ENCODE measurements at regions not wholly inside any gene's neighbourhood (a gene's known extent, or its start where the extent isn't known, plus 50 kb on each side); places are given as distances from the start of the nearest gene placed in this dataset.

DNA sequence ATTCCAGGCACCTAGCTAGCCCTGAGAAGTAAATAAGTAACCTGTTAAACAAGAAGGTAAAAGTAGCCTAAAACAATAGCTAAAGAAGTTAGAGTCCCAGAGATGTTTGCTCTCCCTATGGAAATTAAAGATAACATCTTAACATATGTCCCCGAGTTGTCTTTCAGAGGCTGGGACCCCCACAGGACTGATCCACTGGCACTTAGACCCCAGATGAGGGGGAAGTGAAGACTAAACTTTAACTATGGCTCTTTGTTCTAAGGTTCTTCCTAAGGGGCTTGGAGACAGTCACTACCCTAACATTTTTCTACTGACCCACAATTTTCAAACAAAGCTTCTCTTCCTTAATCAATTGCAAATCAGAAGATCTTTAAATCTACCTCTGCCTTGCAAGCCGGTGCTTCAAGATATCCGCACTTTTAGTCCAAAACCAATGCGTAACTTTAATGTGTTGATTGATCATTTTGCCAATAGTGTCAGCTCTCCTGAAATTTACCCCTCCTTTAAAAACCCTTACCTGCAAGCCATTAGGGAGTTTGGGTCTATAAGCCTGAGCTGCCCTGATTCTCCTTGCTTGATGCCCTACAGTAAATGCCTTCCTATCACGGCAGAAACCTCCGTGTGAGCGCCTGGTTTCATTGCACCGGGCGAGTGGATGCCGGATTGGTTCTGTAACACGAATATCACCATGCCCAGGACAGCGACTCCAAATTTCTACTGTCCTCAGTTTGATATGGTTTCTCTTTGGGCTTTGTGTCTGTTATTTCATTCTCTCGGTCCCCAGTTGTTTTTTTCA is 404.4 kb downstream of the SIPA1L2 start:
- no peak for DNase-seq

DNA sequence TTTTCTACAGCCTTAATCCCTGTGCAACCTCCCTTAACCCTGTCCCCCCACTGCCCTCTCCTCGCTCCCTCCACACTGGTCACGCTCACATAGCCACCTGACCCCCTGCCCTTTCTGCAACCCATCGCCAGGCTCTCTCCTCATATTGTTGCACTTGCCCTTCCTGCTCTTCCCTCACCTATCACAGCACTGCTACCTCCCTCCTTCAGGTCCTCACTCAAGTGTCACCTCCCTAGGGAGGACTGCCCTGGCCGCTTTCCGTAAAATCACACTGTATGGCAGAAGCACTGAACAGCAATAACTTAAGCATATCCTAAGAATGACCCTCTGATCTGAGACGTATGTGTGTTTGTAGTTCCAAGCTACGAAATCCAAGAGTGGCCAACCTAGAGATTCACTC is 406.0 kb downstream of the SIPA1L2 start:
- no peak for DNase-seq

DNA sequence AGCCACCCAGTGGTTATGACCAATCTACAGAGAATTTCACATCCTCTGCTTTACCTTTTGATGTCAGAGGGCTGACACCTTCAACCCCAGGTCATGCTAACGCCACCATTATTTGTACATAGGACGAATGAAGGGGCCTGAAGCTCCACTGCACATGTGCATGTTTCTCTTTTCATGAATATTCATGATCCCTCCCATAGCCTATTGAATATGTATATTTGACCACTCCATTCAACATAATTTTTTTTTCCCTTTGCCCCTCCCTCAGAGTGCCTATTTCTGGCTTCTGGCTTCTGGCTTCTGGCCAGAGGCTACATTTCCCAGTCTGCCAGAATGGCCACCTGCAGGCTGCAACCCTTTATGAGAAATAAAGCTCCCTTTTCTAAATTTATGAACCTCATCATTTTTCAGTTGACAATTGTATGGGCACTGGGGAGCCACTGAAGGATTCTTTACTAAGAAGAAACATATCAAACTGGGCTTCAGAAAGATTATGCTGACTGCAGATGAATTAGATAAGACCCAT is 406.7 kb downstream of the SIPA1L2 start:
- no peak for DNase-seq

DNA sequence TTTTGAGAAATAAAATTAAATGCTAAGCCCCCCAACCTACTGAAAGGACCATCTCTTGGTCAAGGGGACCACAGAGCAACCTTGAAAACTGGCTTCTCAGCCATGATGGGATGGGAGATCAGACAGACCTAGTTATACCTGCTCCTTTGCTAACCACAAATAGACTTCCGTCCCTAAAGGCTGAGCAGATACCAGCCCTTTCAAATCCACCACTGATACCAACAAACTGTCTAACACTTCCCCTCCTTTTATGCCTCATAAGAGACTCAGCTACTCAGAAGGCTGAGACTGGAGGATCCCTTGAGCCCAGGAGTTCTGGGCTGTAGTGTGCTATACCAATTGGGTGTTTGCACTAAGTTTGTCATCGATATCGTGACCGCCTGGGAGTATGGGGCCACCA is 407.3 kb downstream of the SIPA1L2 start:
- DNase-seq: no peak

DNA sequence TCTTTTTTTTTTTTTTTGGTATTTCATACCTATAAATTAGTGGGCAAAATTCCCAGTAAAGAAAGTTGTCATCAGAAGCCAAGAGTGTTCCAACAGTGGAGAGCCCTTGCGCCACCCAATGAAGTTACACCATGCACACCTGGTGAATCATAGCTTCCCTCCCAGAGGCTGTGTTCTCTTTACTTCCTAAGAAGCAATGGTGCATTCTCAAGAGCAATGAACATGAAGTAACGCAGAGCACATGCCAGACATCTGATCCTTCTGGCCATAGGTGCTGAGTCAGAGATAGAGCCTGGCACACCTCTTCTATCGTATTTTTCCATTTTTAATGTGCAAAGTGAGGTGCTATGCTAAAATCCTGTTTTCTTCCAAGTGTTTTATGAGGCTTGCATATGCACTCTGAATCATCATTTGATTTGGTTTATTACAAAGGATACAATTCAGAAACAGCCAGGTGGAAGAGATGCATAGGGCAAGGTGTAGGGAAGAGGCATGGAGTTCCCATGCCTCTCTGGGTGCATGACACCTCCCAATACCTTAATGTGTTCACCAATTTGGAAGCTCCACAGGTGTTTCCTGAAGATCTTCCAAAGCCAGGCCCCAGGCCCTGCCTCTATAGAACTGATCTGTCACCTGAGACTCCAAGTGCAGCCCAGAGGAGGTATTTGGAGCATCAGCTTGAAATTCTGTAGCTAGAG is 408.0 kb downstream of the SIPA1L2 start:
- DNase-seq: peak; percentile 60

DNA sequence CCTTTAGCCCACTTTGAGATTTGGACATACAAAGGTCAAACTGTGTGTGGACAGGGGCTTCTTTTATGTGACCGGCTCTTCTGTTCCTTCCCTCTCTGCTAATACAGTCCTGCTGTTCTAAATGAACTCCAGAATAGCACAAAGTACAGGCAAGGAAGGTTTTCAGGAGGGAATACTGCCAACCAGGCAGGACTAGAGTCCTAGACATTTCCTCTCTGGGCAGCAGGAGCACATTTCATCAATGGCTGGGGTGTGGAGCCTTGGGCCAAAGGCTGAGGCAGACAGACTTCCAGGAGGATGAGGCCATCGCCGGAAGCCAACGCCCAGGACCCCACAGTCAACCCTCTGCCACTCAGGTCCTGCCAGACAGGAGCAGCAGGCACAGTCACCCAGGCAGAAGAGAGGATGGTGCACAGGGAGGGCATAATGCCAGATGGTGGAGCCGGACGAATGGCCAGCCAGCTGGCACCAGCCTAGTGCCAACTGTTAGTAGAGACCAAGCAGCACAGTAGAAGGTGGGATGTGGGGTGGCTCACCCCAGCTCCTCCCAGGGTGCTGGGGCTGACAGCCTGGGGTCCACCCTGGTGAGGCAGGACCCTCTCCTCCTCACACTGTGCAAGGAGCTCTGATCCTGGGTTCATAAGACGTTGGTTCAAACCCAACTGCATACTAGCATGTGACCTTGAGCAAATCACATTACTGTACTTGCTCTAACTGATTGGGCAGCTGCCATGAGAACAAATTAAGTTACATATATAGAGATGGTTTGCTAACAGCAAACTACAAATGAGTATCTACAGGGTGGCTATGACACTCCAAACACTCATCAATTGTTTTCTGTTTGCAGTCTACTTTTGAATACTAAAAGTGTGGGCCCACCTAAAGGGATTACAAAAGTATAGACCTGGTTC is 410.7 kb downstream of the SIPA1L2 start:
- DNase-seq: peak; percentile 2

DNA sequence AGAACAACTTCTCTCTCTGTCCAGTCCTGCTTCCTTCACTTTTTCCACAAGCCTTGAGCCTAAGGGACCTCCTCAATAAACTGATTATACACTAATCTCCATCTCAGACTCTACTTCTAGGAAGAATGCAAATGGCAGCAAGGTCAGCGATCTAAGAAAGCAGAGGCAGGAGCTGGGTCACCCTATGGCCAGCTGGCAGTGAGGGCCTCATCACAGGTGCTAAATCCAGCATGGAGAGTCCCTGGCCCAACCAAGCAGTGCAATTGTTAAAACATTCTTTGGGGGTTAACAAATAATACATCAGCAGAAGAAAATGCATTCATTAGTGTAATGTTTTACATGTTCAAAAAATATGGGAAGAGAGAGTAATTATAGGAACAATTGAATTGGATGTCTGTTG is 416.0 kb downstream of the SIPA1L2 start:
- DNase-seq: no peak

DNA sequence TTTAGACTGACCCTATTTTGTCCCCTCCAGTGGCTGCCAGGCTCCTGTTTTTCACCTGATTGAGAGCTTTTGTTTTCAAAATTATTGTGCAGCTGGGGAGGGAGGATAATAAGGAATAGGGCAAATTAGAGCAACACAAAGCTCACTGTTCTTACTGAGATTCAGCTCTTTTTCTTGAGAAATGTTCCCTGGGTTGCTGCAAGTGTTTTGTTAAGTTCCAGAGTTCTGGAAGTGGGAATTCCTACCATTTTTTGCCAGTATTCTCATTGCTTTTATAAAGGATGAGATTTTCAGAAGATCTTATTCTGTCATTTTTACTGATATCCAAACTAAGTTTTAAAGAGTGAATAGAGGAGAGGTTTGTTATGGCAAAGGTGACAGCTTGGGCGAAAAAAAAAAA is 417.7 kb downstream of the SIPA1L2 start:
- no peak for DNase-seq

DNA sequence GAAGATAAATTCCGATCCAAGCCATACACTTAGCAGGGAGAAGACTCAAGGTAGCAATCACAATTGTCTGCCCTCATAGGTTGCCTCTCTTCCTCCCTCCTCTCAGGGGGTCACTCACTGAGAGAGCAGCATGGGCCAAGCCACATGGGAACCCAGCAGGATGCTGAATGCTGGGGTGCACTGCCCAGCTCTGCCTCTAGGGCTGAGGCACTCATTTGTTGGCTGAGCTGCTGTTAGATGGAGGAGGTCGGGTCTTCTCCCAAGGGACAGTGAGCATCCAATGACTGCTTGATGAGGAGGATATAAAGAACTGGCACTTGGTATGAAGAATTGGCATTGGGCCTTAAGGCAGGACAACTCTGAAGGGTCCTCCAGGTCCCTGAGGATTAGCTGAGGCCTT is 418.8 kb downstream of the SIPA1L2 start:
- DNase-seq: peak; percentile 9

DNA sequence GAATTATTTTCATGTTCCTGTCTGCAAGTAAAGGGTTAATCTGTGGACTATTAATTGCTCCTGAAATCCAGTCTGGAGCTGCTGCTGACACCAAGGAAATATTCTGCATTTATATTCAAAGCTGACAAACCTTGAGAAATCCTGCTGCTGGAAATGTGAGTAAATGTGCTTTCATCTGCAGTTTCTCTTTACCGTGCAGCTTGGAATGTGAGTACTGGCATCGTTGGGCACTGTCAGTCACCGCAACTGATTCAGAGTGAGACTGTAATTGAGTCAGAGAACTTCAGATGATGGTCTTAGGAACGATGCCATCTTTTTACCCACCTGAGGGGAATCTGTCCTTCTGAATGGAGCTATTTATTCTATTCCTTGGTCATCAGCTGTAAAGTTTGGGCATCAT is 420.6 kb downstream of the SIPA1L2 start:
- DNase-seq: no peak

DNA sequence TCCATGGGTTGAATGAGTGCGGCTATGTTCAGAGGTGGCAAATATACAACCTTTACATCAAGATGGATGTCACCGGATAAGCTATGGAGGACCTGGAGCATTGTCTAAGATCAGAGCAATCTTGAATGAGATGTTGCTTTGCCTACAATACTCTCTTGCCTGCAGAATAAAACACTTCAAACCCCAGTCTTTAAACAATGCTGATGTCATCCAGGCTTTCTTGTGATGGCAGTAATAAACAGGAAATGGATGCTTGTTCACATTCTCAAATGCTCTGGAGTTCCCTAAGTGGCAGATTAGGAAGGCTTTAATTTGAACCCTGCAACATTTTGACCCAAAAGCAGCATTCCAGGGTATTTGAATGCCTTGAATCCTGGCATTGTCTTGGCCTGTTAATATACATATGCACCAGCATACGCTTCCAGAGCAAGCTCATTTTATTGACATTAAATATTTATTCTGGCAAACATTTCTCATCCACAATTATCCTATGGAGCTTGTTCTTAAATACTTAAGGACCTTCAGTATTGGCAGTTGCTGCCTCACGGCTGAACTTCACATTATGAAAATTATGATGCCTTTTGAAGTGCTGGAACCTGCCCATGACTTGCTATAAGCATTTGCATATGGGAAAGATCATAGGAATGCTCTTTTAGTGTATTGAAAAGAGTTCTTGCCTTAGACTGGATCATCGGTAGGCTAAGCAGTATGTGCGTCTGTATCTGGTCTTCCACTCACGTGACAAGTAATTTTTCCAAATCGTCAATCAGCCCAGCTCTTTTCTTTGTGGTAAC is 422.7 kb downstream of the SIPA1L2 start:
- no peak for DNase-seq

DNA sequence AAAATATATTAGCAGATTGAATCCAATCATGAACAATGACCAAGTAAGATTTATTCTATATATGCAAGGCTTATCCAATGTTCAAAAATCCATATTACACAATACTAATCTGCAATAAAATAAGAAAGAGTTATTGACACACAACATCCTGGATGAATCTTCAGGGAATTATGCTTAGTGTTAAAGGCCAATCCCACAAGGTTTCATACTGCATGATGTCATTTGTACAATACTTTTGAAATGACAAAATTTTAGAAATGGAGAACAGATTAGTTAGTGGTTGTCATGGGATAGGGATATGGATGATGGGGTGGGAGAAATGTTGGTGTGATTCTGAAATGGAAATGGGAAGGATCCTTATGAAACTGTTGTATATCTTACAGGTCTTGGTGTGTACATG is 425.7 kb downstream of the SIPA1L2 start:
- DNase-seq: no peak

DNA sequence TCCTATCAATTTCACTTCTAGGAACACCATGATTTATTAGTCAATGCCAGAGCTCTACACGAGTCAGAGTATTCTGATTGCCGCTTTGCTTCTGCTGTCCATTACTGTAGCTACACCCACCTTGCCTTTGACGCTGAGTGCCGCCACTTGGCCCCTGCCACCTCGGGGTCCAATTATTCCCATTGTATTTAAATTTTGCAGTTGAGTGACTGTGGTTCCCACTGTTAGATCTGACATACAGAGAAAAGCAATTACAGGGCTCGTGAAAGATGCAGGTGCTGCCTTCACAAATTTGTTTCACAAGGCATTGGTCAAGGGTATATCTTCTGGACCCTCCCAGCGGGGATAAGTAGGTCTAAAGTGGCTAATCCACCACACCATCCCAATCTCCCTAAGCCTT is 428.9 kb downstream of the SIPA1L2 start:
- no peak for DNase-seq

DNA sequence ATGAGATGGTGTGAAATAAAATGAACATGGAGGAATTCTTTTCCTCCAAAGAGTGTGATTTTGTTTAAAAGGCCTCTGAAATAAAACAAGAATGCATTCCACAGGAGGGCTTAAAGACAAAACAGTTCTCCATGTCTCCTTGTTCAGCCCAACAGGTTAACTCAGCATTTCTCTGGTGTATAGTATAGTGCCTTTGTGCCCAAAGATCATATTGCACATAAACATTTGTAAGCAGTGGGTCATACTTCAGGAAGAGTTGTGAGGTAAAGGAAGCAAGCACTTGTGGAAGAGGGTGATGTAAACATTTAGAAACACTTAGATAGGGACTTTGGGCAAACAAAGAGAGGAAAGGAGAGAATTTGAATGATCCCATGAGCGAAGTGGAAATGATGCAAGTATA is 433.9 kb downstream of the SIPA1L2 start:
- DNase-seq: no peak

DNA sequence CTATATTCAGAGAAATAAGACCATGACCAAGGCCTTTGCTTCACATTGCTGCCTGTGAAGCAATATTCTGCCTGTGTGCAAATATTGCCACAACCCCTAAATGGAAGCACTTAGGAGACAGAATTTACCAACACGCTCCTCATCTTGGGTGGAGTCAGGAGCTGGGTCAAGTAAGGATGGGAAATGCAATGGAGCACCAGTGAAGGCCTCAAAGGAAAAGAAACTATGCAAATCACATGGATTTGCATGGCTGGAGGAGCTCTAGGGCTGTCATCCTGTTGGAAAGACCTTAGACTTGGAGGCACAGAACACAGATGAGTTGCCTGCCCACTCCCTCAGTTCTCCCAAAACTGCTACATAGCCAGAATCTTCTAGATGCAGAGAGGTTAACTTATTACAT is 435.5 kb downstream of the SIPA1L2 start:
- DNase-seq: no peak

DNA sequence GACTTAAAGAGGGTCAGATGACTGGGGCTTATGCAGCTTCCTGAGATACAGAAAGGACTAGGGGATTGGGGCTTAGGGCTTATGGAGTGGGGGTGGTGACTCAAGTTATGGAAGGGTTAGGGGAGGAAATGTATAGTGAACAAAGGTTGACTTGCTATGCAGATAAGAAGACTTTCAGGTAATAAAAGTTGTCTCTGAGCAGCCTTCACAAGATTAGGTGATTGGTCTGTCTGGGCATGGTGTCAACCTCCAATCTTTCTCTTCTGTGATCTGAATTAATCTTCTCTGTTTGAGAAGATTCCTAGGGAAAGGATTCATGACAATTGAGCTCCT is 436.5 kb downstream of the SIPA1L2 start:
- no peak for DNase-seq

DNA sequence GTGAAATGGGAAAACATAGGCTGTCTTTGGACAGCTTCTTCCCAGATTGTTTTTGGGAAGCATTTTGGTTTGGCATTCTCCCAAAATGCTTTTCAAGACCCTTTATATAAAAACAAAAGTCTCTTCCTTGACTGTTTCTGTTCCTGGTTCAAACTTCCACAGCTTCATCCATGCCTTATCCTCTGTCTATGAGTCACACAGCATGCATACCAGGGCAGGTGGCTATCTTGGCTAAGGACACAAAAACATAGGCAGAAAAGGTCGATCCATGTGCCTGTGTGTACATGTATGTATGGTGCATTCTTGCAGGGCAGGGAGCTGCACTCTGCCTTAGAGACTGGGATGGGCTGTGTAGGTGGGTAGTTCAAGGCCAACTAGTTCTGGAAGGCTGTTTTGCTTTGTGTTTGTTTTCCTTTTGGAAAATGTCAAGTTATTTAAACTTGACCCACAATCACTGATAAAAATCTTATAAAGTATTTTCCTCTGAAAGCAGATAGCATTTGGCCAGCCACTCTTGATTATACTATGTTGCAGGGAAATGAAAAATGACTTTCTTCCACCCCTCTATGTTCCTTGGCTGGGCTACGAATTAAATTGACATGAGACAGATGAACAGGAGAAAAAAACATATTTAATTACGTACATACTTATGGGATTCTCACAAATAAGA is 437.0 kb downstream of the SIPA1L2 start:
- no peak for DNase-seq

DNA sequence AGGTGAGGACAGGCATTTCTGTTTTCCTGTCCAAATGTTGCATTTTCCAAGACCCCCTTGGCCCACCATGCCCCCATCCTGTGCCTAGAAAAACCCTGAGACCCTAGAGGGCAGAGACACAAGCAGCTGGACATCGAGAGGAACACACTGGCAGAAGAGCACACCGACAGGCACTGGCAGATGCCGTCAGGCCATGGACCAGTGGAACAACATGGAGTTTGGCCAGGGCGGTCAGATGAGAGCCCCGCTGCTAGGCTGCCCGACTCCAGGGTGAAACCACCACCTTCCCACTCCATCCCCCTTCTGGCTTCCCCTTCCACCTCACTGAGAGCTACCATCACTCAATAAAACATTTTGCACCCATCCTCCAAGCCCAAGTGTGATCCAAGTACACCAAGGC is 438.4 kb downstream of the SIPA1L2 start:
- no peak for DNase-seq

DNA sequence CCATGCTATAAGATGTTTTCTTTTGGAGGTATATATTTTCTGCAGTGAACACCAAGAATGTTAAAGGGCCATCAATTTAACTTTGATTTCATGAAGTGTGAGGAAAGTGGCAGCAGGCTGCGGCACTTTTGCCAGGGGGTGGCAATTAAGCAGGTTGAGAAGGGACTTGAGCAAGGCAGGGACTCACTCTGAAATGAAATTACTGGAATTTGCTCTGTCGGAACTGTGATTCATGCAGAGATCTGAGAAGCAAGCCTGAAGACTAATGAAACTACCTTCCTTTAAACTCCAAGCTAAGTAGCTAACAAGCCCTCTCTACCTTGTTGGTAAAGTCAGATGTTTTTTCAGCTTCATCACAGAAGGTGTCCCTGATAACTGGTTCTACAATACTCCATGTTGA is 441.6 kb downstream of the SIPA1L2 start:
- no peak for DNase-seq

DNA sequence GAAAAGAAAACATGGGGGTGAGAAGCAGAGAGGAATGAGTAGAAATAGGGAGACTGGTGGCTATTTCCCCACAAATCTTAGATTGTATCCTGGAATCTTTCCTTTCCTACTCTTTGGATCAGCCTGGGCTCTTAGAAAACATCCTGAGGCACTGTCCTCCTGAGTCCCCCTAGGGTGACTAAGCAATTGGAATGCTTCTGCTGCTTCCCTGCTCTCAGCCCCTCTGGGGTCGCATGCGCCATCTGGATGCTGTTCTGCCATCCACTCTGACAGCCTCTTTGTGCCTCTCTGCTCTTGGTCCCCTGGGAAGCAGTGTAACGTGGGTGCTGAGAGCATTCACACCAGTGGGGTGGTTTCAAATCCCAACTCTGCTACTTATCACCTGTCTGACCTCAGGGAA is 443.0 kb downstream of the SIPA1L2 start:
- peak; percentile 85 for DNase-seq

DNA sequence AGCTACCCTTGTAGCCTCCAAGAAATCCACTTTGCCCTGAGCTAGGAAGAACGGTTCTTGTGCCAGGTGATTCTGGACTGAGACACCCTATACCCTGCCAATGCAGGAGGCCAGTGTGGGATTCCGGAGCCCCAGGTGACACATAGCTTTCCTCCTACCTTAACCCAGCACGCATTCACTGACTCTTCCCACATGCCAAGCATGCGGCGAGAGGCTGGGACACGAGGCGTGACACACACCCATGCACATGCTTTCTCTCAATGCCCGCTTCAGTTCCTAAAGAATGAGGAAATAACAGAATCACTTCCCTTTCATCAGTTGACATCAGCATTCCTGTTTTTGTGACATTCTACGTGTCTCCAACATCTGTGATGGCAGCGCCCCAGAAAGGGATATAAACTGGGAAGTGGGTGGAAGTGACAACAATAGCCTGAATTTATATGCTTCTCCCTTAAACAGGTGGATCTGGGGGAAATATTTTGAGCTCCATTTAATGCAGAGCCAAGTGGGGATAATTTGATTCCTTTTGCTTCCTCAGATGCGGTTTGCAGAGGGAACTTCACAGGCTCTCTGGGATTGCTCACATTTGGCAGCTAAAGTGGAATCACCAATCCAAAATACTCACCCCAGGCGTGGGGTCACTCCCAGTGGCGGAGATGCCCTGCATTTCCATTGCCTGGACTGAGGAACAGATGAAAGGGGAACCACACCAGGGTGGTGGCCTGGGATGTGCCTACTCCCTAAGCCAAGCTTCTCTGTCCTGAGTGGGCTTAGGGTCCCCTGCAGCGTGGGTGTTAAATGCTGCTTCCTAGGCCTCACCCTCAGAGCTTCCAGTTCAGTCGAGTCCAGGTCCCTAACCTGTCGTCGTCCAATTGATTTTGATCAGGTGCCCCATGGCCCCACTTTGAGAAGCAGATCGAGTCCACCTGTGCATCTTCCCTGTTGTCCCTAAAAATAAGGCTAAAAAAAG is 445.1 kb downstream of the SIPA1L2 start:
- no peak for DNase-seq

Data from NCI-H2171 (cell line).